ENCODE measurements at regions not wholly inside any gene's neighbourhood (a gene's known extent, or its start where the extent isn't known, plus 50 kb on each side); places are given as distances from the start of the nearest gene placed in this dataset.

DNA sequence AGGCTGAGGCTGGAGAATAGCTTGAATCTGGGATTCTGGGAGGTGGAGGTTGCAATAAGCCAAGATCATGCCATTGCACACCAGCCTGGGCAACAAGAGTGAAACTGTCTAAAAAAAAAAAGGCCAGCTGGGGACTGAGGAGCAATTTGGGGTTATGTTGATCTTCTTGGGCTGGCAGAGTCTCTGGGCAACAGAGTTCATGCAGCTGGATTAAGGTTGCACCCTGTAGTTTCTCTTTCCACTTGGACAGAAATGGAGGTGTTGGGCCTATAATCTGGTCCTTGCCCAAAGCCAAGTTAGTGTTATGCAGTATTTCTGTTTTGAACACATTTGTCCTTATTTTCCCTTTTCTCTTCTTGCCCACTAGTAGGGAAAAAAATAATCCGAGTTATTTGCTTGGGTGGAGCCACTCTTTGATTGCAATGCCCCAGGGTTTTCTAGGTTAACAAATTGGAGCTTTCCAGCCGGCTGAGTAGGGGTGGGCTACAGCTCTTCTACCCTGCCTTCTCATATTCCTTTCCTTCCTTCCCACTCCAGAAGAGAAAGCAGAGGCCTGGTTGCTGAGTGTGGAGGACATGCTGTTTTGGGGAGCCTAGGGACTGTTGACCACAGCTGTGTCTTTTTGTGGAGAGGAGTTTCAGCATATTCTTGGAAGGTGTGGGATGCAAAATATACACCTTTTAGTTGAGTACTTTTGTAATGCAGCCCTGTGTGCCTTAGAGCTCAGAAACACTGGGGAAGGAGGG, 213.9 kb downstream of the SOX4 start:
- DNase-seq (ENCODE audit: low read depth in 3 of 3, low spot score in 2 of 3), result no peak

DNA sequence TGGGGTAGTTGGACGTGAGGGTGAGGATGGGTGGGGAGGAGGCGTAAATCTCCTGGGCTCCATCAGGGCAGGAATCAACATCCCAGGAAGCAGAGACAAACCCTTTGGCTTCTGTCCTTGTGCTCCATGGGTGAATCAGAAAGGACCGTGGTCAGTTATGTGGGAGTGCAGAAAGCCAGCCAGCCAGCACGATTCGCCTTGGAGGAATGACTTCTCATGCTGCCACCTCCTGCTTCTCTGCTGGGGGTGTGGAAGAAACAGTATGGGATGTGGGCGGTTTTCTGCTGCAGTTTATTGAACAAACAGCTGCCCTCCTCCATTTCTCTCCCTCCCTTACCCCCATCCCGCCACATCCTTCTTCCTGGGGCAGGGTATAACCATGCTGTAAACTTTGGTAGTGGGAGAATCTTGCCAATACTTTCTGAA, 214.5 kb downstream of the SOX4 start:
- no peak for DNase-seq (ENCODE audit: low read depth in 3 of 3, low spot score in 2 of 3)

DNA sequence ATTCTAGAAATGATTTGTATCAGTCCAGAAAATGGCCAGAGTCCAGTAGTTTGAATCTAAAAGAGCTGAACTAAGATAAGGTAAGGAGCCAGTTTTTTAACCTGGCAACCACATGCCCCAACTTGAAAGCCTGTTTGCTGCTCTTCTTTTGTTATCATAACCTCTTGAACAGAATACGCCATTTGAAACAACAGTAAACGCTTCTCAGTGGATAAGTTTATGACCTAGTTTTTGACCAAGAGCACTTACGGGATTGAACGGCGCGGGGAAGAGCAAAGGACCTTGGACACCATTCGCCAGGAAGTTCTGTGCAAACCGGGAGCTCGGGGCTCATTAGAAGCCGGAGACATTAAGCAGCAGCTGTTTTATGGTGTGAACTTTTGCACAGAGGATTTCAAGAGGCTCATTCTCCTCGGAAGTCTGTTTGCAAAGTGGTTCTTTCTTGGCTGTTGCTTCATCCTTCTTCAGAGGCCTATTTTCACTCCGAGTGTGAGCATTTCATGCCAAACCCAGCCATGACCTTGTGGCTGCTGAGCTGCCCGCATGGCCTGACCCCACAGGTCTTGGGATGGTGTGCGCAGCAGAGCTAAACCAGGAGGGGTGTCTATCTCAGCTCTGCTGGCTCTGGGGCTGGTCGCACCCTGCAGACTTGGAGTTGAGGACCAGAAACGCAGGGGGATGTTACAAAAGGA, 215.1 kb downstream of the SOX4 start:
- DNase-seq (ENCODE audit: low read depth in 3 of 3, low spot score in 2 of 3), result no peak

DNA sequence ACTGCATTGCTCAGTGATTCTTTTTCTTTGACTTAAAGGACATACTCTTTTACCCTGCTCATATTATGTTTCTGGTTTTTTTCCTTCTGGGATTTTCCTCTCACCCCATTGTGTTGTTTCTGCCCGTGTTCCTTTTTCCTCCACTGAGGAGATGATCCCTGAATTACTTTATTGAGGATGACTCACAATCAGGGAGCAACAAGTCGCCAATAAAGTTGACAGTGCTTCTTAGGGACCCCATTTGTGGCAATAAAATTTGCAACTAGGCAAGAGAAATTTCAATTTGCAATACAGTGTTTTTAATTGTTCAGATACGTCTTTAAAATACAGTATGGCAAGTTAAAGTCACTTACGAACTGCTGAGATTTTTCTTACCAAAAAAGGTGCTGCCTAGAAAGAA, 217.9 kb downstream of the SOX4 start:
- DNase-seq (ENCODE audit: low read depth in 3 of 3, low spot score in 2 of 3), result no peak

DNA sequence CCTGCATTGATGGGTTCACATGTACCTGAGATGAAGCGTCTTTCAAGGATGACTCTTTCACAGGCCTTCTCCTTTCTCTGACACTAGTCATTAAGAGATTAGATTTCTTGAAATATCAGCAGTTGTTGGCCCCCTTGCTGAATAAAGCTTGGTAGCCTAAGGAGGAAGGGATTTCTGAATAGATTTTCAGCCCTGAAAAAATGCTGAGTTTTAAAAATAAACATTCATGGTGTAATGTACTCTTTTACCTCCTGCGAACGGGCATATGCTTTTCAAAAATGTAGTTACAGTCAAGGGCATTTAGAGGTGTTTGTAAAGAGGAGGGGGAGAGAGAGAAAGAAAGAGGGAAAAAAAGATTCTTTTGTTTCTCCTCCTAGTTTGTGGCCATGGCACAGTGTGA, 222.7 kb downstream of the SOX4 start:
- DNase-seq (ENCODE audit: low read depth in 3 of 3, low spot score in 2 of 3), result no peak

DNA sequence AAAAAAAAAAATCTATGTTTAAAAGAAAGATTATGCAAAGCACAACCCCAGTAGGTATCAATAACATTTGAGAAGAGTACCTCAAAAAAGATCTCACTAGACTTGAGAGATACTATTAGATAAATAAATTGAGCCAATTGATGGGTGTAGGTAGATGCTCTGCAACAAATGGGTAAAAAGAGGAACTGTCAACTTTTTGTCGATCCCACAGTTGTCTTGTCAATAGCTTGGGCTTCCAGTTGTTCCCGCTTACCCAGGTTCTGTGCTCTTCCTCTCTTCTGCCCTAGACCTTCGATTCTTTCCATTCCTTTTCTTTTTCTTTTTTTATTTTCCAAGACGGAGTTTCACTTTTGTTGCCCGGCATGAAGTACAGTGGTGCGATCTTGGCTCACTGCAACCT, 226.9 kb downstream of the SOX4 start:
- no peak for DNase-seq (ENCODE audit: low read depth in 3 of 3, low spot score in 2 of 3)

DNA sequence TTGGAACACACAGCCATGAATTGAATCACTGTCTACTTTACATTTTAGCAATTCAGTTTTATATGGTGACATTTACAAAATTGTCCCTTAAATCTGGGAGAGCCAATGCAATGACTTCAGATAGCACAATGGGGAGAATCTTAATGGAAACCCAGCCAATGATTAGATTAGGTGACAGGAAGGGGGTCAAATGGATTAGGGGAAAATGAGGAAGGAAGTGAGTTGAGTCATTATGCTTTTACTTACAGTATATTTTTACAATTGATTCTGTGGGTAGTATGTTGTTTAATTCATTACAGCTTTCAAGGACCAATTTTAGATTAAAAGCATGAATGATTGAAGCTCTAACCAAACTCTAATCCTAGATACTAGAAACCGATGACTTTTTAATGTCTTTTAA, 229.8 kb downstream of the SOX4 start:
- no peak for DNase-seq (ENCODE audit: low read depth in 3 of 3, low spot score in 2 of 3)

DNA sequence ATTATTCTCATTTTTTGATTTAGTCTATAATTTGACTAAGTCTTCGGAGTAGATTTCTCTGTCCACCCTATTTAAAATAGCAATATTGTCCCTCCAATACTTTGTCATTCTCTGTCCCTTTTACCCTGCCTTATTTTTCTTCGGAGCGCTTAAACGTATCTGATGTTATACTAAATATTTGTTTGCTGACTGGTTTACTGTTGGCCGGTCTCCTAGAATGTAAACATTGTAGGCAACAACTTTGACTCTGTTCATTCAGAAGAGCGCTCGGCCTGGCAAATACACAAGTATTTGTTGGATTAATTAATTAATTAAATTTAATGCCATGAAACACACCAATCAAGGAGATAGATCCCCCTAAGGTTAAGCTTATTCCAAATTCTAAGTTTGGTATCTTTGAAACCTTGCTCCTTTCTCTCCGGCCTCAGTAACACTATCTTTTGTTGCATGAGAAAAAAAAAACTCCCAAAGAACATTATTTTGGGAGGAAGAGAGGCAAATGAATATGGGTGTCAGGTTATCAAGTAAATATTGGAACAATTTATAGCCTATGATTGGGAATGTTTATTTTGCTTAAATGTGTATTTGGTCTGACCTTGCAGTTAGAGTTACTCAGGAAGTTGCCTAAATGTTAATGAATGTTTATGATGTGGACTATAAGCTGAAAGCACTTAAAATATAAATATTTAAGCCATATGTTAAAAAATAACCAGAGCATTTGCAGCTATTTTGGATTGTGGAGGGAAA, 231.1 kb downstream of the SOX4 start:
- DNase-seq (ENCODE audit: low read depth in 3 of 3, low spot score in 2 of 3), result no peak

DNA sequence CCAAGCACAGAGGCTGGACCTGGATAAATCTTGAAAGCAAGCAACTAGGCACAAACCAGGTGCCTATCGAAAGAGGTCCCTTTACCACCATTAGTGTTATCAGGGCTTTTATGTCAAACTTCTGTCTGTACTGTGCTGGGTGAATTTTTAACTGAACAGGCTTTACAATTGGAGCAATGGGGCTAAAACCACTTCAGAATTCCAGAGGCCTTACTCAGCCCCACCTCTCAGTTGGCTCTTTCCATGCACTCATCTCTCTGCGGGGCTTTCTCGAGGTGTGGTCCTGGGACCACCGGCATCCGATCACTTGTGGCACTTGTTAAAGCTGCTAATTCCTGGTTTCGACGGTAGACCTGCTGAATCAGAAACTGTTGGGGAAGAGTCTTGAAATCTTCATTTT, 232.5 kb downstream of the SOX4 start:
- no peak for DNase-seq (ENCODE audit: low read depth in 3 of 3, low spot score in 2 of 3)

DNA sequence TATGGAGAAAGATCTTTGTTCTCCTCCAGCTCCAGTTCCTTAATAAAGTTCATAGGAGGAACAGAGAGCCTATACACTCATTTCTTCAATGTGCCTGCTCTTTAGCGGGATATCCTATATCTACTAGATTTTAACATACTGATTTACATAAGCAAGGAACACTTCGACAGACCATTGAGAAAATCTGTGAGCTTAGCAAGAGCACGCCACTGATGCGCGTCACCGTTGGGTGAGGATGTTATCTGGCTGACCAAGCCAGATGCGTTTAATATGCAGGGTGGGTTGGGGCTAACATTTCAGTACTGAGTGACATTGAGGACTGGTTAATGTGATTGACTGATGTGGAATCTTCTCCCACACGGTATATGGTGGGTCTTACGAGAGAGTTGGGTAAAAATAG, 233.4 kb downstream of the SOX4 start:
- DNase-seq (ENCODE audit: low read depth in 3 of 3, low spot score in 2 of 3), result no peak

DNA sequence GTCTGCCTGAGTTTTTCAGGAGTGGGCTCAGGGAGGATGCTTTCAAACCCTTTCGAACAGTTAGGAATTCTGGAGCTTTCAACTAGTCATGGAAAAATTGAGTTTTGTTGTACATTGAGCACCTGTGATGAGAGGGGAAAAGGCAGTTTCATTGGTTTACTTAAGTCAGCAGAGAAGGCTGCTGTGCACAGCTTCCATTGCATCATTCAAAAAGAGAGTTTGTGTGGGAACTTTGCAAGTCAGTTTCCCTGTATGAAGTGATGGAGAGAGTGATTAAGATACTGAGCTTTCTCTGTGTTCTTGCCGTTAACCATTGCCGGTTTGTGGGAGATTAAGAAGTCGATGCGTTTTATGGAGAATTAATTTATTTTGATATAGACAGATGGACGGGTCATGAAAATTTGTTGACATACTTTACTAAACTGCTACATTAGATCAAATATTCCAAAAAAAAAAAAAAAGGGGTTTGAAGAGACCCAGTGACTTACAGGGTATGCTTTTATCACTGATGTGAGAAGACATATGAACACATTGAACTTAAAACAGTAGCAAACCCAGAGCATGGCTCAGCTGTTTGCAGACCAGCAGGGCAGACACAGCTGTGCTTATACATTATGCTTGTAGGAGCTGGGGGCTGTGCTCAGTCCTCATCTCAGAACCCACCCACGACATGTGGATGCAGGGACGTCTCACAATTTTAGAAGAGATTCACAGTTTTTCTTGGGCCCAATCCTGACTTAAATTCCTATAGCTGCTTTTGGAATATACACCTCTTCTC, 234.1 kb downstream of the SOX4 start:
- no peak for DNase-seq (ENCODE audit: low read depth in 3 of 3, low spot score in 2 of 3)

DNA sequence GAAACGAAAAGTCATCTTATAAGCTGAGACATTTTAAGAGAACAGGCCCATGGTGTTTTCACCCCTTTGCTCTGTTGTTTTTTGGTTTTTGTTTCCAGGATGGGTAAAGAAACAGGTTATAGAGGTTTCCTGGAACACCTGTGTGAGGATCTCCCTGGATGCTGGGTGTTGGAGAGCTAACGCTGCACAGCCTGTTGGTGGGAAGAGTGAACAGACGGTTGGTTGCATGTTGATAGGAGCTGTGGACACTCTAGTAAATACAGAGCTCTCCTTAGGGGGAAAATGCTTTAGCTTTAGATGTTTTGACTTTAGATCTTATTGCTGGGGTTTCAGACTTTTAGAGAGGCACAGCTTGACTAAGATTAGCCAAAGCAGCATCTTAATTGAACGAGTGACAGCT, 235.2 kb downstream of the SOX4 start:
- DNase-seq (ENCODE audit: low read depth in 3 of 3, low spot score in 2 of 3), result no peak

DNA sequence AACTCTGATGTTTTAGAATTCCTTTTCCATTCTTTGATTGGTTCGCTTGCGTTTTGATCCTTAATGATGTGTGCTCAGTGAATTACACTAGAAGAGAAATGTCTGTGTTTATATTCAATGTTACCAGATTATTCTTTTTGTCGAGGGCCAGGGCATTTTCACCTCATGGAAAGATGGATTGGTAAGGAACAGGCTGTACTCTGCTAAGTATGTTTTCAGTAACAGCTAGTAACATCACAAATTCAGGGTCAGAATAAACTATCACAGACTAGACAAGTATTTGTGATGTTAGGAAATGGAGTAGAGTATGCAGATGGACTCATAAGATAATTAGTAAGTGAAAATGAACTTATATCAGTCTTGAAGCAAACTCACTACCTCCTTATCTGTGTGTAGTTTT, 235.6 kb downstream of the SOX4 start:
- no peak for DNase-seq (ENCODE audit: low read depth in 3 of 3, low spot score in 2 of 3)

DNA sequence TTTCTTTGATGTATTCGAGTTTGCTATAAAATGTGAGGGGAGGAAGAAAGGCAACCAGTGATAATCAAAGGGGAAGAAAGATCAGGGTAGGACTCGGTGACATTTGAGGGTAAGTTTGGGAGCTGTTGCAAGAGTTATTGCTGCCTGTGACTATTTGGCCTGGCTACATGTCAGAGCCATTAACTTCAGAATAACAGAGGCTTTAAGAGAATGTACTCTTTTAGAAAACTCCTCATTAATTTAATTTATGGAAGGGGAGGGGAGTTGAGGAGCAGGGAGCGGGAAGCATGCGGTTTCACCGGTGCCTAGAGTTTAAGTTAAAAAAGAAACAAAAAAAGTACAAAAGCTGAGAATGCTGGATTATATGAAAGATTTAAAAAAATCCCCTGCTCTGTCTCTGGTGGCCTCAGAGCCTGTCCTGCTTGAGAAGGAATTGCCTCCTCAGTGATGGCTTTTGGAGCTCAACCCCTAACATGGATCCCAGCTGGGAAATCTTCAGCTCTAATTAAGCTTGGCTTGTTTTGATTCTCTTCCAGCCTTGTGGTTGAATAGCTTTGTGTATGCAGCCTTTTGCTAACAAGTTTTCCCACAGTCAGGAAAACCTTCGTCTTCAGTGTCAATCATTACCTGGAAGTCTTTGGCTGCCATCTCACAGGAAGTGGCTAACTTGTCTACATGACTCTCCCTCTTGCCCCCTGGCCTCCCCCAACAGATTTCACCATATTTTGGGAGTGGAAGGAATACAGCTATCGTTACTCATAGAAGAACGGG, 238.2 kb downstream of the SOX4 start:
- peak; percentile 77 to 82 (median 79) for DNase-seq (ENCODE audit: low read depth in 3 of 3, low spot score in 2 of 3)

DNA sequence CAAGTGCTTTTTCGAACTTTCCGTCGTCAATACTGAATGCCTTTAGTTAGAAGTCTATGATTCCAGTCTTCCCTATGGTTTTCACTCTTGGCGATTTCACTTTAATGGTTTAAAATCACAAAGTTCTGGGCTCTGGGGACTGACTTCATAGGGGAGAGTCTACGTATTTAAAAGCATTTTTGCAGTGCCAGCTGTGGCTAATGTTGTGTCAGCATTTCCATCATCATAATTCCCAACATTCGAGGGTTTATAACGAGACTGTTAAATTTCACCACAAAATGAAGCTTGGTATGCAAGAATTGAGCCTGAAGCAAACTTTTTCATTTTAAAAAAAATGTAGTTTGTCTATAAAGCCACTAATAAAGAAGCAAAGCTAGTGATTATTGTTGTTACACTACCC, 242.7 kb downstream of the SOX4 start:
- no peak for DNase-seq (ENCODE audit: low read depth in 3 of 3, low spot score in 2 of 3)

DNA sequence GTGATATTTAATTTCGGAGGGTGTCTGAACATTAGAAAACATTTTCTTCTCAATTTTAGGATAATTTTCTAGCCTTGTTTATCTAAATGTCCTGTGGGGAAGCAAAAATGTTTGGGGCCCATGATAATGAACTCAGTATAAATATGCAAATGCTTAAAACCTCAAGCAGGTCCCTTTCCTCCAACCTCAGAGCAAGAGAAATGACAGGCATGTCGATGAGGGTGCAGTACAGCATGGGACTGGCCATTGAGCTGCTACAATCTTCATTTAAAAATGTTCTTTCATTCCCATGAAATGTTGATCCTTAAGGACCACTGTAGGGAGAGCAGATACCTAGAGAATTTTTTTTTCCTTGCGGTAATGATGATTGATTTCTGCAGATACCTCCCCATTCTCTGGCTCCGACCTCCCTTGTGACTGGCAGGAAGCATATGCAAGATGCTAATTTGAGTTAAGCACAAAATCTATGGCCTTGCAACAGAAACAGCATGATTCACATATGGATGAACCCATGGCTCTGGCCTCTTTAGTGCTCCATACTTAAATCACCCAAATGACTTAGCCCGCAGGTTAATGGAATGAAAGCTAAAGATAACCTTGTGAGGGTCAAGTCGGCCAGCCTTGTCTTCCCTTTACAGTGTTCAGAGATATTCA, 243.3 kb downstream of the SOX4 start:
- no peak for DNase-seq (ENCODE audit: low read depth in 3 of 3, low spot score in 2 of 3)

DNA sequence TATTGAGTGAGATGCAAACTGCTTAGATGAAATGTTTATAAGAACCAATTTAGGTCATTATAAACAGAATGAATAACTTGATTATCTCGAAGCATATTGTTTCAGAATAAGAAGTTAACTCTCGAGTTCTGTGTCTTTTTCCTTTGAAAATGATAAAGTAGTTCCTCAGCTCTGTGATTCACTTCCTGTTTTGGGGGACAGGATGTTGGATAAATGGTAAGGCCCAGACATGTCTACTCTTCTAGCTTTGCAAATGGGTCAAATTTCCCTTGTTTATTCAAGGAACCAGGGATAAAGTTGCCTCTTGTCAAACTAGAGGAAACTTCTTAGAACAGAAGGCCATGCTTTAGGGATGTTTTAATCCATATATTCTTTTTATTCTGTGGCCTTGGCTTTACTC, 246.9 kb downstream of the SOX4 start:
- DNase-seq (ENCODE audit: low read depth in 3 of 3, low spot score in 2 of 3), result no peak

DNA sequence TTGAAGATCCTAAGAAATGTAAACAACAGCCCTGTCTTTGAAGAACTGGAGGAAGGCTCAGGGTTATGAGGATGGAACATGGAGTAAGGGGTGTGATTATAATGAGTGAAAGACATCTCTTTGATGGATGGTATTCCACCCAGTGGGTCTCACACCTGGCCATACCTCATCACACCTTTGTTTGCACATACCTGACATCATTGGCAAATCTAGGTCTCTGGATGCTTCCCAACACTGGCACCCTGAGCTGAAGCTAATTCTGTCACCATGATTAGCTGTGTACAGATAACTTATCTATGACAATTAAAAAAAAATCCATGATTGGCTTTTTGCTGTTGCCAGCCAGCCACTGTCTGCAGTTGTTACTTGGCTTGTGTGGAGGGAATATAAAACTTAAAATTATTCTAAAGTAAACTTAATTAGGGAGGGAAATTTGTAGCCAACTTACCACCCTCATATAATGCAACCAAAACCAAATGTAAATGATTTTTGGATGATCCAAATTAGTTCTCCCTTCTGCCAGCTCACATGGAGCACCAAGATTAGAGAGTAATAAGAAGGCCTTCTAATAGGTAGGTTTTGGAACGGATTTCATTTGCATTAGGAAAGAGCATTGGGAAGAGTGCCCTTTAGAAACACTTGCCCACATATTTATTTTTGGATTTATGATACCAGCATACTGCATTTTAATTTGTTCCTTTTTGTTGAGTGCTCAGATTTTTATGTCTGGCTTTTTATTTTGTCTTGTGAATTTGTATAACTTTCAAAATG, 249.5 kb downstream of the SOX4 start:
- no peak for DNase-seq (ENCODE audit: low read depth in 3 of 3, low spot score in 2 of 3)

Data from right renal cortex interstitium (tissue), 3 donors.